GM12865 (cell line): ENCODE measurements at regions not wholly inside any gene's neighbourhood (a gene's known extent, or its start where the extent isn't known, plus 50 kb on each side); places are given as distances from the start of the nearest gene placed in this dataset.

Experiments
- DNase-seq: peaks from one replicate; pipeline ENCODE4 v3.0.0; 2010; ENCODE audit warnings: low read depth
- H3K4me3 ChIP-seq: 2 replicates; pipeline ENCODE4 v1.5.1; 2011; ENCODE audit warnings: mild to moderate bottlenecking, low read depth, low read length, control low read depth
- TF ChIP-seq, protein P1 (sequence below): IDR thresholded peaks from 2 replicates; pipeline ENCODE4 v1.5.1; 2011; ENCODE audit warnings: low read length, control low read depth, low read depth, inconsistent platforms; ENCODE audit not compliant: insufficient read depth; ENCODE audit errors: missing control alignments

DNA sequence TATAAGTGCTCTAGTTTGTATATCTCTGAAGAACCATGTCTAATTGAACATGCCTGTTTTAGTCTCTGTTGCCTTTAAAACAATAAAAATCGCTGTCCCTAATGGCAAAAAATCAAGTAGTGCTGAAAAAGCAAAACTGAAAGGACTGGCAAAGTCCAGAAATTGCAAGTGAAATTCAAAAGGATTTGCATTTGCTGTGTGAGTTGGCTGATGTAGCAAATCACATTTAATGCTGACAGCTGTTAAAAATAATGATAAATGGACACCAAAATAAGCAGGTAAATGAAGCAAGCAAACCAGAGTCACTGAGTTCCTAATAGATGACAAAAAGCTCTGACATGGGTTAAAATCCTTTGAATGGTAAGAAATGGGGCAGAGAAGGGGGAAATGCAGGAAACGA is 874.1 kb downstream of the GRM8 start:
- DNase-seq, result peak; percentile 42
- TF ChIP-seq, protein P1, sequence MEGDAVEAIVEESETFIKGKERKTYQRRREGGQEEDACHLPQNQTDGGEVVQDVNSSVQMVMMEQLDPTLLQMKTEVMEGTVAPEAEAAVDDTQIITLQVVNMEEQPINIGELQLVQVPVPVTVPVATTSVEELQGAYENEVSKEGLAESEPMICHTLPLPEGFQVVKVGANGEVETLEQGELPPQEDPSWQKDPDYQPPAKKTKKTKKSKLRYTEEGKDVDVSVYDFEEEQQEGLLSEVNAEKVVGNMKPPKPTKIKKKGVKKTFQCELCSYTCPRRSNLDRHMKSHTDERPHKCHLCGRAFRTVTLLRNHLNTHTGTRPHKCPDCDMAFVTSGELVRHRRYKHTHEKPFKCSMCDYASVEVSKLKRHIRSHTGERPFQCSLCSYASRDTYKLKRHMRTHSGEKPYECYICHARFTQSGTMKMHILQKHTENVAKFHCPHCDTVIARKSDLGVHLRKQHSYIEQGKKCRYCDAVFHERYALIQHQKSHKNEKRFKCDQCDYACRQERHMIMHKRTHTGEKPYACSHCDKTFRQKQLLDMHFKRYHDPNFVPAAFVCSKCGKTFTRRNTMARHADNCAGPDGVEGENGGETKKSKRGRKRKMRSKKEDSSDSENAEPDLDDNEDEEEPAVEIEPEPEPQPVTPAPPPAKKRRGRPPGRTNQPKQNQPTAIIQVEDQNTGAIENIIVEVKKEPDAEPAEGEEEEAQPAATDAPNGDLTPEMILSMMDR, result no peak
- H3K4me3 ChIP-seq, result no peak overlapping the region

DNA sequence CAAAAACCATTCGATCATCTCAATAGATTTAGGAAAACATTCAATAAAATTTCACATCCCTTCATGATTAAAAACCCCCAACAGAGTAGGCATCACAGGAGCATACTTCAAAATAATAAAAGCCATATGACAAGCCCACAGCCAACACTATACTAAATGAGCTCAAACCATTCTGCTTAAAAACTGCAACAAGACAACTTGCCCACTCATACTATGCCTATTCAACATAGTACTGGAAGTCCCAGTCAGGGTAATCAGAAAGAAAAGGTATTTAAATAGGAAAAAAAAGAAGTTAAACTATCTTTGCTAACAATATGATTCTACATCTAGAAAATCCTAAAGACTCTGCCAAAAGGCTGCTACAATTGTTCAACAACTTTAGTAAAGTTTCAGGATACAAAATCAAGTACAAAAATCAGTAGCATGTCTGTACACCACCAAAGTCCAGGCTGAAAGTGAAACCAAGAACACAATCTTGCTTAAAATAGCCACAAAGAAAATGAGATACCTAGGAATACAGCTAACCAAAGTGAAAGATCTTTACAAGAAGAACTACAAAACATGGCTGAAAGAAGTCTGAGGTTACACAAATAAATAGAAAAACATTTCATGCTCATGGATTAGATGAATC is 882.6 kb downstream of the GRM8 start:
- peak; percentile 24 for DNase-seq
- TF ChIP-seq, protein P1, result no peak
- H3K4me3 ChIP-seq, result no peak overlapping the region

DNA sequence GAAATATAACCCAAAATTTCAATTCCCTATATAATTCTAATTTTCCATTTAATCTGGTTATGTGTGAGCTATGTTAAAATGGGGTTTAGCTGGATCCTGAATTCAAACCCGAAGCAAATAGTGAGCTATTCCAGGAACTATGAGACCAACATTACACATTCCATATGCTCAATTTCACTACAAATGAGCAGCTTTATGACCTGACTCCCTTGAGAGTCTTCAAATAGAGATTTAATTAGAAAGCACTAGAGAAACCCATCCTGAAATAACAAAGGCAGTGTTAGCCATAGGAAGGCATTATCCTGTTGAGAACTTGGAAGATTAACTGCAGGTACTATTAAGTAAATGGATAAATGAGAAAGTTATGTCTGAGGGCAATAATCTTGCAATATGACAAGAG is 890.0 kb downstream of the GRM8 start:
- no peak for DNase-seq
- H3K4me3 ChIP-seq, result no peak overlapping the region
- TF ChIP-seq, protein P1, result no peak

DNA sequence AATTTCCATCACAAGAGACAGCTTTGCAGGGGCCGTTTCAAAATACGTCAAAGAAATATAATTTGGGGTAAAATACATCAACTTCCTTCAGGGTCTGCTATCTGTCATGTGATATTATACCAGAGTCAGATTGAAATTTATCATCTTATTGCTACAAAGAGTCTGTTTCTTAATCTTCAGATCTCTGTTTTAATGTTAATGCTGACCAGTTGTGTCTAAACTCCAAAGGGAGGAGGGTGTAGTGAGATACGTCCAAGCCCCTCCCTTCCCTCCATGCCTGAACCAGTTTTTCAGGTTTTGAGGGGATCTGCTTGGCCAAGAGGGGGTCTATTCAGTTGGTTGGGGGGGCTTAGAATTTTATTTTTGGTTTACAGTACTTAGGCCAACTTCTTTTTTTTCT is 891.6 kb downstream of the GRM8 start:
- TF ChIP-seq, protein P1, result no peak
- DNase-seq, result no peak
- no peak overlapping the region for H3K4me3 ChIP-seq

DNA sequence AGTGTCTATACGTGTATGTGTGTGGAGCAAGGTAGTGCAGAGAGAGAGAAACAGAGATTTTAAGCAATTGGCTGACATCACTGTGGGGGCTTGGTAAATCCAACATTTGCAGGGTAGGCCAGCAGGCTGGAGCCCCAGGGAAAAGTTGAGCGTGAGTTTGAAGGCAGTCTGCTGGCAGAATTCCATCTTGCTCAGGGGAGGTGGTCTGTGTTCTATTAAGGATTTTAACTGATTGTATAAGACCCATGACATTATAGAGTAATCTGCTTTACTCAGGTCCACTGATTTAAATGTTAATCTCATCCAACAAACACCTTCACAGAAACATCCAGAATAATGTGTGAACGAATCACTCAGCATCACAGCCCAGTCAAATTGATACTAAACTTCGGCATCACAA is 912.9 kb downstream of the GRM8 start:
- TF ChIP-seq, protein P1, result no peak
- H3K4me3 ChIP-seq, result no peak overlapping the region
- no peak for DNase-seq

DNA sequence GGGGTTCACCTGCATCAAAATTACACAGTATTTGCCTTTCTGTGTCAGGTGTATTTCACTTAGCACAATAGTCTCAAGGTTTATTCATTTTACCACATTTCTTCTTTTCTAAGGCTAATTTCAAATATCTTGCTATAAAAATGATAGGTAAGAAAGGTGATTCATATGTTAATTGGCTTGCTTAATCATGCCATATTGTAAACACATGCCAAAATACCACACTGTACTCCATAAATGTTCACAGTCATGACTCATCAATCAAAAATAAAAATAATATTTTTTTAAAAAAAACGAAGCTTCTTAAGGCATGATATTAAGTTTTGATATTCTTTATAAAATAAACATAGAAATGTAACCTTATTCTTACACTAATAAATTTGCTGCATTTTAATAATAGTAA is 947.1 kb downstream of the GRM8 start:
- TF ChIP-seq, protein P1, result no peak
- H3K4me3 ChIP-seq, result no peak overlapping the region
- no peak for DNase-seq

DNA sequence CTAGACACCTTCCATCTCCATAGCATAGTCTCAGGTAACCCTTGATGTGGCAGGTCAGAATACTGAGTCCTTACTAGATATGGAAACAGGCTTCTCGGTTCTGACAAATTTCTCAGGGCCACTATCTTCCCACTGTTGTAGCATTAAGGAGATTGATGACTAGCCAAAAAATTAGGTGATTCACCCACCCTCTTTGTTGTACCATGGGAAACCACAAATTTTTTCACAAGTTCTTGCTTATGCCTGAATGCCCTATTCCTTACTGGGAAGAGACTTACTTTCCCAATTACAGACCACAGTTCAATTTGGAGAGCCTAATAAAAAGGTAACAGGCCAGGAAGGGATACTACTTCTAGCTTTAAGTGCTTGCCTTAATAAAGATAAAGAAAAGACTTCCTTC is 948.8 kb downstream of the GRM8 start:
- TF ChIP-seq, protein P1, result no peak
- DNase-seq, result no peak
- no peak overlapping the region for H3K4me3 ChIP-seq
